ENCODE measurements at regions not wholly inside any gene's neighbourhood (a gene's known extent, or its start where the extent isn't known, plus 50 kb on each side); places are given as distances from the start of the nearest gene placed in this dataset.

DNA sequence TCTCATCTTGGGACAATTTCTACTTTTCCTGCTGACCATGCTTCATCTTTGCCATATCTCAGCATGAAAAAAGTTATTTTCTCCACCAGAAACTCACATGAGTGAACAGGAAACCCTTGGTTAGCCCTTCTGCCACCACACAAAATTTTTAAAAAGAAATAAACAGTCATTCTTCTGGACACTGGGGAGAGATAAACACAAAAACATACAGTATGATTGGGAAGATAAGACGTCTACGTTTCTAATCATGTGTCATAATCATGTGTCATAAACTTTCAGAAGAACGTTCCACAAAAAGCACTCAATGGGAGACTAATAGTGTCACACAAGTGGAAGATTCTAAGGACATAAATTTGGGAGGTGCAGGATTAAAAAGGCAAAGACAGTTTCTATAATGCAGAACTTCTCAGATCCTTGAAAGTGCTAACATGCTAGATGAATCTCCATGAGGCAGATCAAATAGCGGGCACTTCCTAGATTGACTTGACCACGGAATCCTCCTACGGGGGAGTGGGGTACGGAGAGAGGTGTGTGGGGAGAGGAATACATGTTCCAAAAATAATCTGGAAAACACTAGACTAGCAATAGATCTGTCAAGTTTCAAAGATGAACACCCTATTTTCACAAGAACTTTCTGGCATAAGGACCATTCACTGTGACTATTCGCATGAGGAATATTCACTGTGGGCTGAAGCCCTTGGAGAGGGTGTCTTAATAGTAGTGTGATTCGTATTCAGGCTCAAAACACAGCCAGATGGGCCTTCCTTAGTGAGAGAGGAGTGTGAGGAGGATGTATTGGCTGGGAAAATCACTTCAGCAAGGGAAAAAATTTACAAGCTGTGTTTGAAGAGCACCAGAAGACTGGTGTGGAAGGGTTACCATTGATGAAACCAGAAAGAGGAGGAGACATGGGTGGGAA lies 206.7 kb downstream of the SETD4 start:
- no peak for TF ChIP-seq YY1 (IDR thresholded peaks at IDR 0.05; ENCODE audit: low read depth)
- no peak for TF ChIP-seq EP300 (IDR thresholded peaks at IDR 0.05; ENCODE audit: borderline replicate concordance)
- TF ChIP-seq TEAD4 (IDR thresholded peaks at IDR 0.05), result no peak
- TF ChIP-seq, protein P1, sequence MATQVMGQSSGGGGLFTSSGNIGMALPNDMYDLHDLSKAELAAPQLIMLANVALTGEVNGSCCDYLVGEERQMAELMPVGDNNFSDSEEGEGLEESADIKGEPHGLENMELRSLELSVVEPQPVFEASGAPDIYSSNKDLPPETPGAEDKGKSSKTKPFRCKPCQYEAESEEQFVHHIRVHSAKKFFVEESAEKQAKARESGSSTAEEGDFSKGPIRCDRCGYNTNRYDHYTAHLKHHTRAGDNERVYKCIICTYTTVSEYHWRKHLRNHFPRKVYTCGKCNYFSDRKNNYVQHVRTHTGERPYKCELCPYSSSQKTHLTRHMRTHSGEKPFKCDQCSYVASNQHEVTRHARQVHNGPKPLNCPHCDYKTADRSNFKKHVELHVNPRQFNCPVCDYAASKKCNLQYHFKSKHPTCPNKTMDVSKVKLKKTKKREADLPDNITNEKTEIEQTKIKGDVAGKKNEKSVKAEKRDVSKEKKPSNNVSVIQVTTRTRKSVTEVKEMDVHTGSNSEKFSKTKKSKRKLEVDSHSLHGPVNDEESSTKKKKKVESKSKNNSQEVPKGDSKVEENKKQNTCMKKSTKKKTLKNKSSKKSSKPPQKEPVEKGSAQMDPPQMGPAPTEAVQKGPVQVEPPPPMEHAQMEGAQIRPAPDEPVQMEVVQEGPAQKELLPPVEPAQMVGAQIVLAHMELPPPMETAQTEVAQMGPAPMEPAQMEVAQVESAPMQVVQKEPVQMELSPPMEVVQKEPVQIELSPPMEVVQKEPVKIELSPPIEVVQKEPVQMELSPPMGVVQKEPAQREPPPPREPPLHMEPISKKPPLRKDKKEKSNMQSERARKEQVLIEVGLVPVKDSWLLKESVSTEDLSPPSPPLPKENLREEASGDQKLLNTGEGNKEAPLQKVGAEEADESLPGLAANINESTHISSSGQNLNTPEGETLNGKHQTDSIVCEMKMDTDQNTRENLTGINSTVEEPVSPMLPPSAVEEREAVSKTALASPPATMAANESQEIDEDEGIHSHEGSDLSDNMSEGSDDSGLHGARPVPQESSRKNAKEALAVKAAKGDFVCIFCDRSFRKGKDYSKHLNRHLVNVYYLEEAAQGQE (IDR thresholded peaks at IDR 0.05; ENCODE audit: low read depth), result no peak
- TF ChIP-seq CEBPB (IDR thresholded peaks at IDR 0.05), result no peak
- no peak for TF ChIP-seq EGR1 (IDR thresholded peaks at IDR 0.05)
- TF ChIP-seq, protein P2, sequence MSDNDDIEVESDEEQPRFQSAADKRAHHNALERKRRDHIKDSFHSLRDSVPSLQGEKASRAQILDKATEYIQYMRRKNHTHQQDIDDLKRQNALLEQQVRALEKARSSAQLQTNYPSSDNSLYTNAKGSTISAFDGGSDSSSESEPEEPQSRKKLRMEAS (IDR thresholded peaks at IDR 0.05), result no peak
- TF ChIP-seq TAF1 (IDR thresholded peaks at IDR 0.05; ENCODE audit: low read depth), result no peak
- no peak for TF ChIP-seq ZBTB7A (IDR thresholded peaks at IDR 0.05; ENCODE audit: low read depth)
- TF ChIP-seq NFIC (IDR thresholded peaks at IDR 0.05), result no peak
- TF ChIP-seq FOXM1 (IDR thresholded peaks at IDR 0.05; ENCODE audit: borderline replicate concordance, low read depth), result no peak
- TF ChIP-seq, protein P3, sequence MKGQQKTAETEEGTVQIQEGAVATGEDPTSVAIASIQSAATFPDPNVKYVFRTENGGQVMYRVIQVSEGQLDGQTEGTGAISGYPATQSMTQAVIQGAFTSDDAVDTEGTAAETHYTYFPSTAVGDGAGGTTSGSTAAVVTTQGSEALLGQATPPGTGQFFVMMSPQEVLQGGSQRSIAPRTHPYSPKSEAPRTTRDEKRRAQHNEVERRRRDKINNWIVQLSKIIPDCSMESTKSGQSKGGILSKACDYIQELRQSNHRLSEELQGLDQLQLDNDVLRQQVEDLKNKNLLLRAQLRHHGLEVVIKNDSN (IDR thresholded peaks at IDR 0.05), result no peak
- no peak for TF ChIP-seq TCF12 (IDR thresholded peaks at IDR 0.05; ENCODE audit: low read depth)

Data from Ishikawa (cell line).